T follicular helper cell (primary cell): ENCODE measurements at regions not wholly inside any gene's neighbourhood (a gene's known extent, or its start where the extent isn't known, plus 50 kb on each side); places are given as distances from the start of the nearest gene placed in this dataset.
"Not testable (repeated sequence)": the region's sequence is repeated elsewhere in the genome, so short reads cannot be mapped to it uniquely, and the experiment has no call there.

Experiments used
- DNase-seq: peaks from one replicate; pipeline ENCODE4 v3.0.0-alpha.2; 2020; ENCODE audit warnings: low read depth

GRCh38 chr21:28177124-28177523 is 815.6 kb downstream of the LTN1 start:
- DNase-seq = no peak

- no peak for DNase-seq
These were observed 818.0 kb downstream of the LTN1 start for GRCh38 chr21:28174701-28175100.

GRCh38 chr21:28174006-28174405 is 818.7 kb downstream of the LTN1 start:
- no peak for DNase-seq

GRCh38 chr21:28172376-28172775 is 820.3 kb downstream of the LTN1 start:
- DNase-seq = no peak

- DNase-seq = no peak
These were observed 825.3 kb downstream of the LTN1 start for GRCh38 chr21:28167366-28167765.

- not testable (repeated sequence) for DNase-seq
These were observed 828.2 kb downstream of the LTN1 start for GRCh38 chr21:28164519-28164918.

GRCh38 chr21:28162052-28162451 is 830.6 kb downstream of the LTN1 start:
- DNase-seq = not testable (repeated sequence)

- DNase-seq = no peak
These were observed 832.3 kb downstream of the LTN1 start for GRCh38 chr21:28160378-28160777.

GRCh38 chr21:28159396-28159795 is 833.3 kb downstream of the LTN1 start:
- no peak for DNase-seq

GRCh38 chr21:28156590-28156989 is 836.1 kb downstream of the LTN1 start:
- no peak for DNase-seq

GRCh38 chr21:28154121-28154520 is 838.6 kb downstream of the LTN1 start:
- DNase-seq = no peak

- DNase-seq = no peak
These were observed 839.9 kb downstream of the LTN1 start for GRCh38 chr21:28152732-28153131.

- DNase-seq = no peak
These were observed 840.9 kb downstream of the LTN1 start for GRCh38 chr21:28151758-28152157.

- DNase-seq = no peak
These were observed 841.9 kb downstream of the LTN1 start for GRCh38 chr21:28150778-28151177.

GRCh38 chr21:28148400-28149064 is 844.1 kb downstream of the LTN1 start:
- no peak for DNase-seq

GRCh38 chr21:28144653-28145052 is 848.0 kb downstream of the LTN1 start:
- no peak for DNase-seq

- no peak for DNase-seq
These were observed 848.6 kb downstream of the LTN1 start for GRCh38 chr21:28144089-28144488.

GRCh38 chr21:28142697-28143096 is 850.0 kb downstream of the LTN1 start:
- DNase-seq = no peak

- no peak for DNase-seq
These were observed 854.4 kb downstream of the LTN1 start for GRCh38 chr21:28138272-28138671.

GRCh38 chr21:28136656-28137255 is 855.9 kb downstream of the LTN1 start:
- no peak for DNase-seq

GRCh38 chr21:28135646-28136045 is 857.0 kb downstream of the LTN1 start:
- DNase-seq = no peak

- no peak for DNase-seq
These were observed 859.6 kb downstream of the LTN1 start for GRCh38 chr21:28133116-28133515.

- DNase-seq = no peak
These were observed 860.0 kb downstream of the LTN1 start for GRCh38 chr21:28132713-28133112.
